HG03439 (cell line): ENCODE measurements at regions not wholly inside any gene's neighbourhood (a gene's known extent, or its start where the extent isn't known, plus 50 kb on each side); places are given as distances from the start of the nearest gene placed in this dataset.
"Not testable (repeated sequence)": the region's sequence is repeated elsewhere in the genome, so short reads cannot be mapped to it uniquely, and the experiment has no call there.

Source experiments
- ATAC-seq: cut with Tn5 transposase; IDR thresholded peaks from one replicate; pipeline ENCODE4 v1.9.1; 2021; ENCODE audit warnings: mild to moderate bottlenecking, moderate library complexity; ENCODE audit not compliant: unreplicated experiment

DNA sequence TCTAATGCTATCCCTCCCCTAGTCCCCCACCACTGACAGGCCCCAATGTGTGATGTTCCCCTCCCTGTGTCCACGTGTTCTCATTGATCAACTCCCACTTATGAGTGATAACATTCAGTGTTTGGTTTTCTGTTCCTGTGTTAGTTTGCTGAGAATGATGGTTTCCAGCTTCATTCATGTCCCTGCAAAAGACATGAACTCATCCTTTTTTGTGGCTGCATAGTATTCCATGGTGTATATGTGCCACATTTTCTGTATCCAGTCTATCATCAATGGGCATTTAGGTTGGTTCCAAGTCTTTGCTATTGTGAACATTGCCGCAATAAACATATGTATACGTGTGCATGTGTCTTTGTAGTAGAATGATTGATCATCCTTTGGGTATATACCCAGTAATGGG lies 153.1 kb downstream of the OR13H1 start:
- not testable (repeated sequence) for ATAC-seq

DNA sequence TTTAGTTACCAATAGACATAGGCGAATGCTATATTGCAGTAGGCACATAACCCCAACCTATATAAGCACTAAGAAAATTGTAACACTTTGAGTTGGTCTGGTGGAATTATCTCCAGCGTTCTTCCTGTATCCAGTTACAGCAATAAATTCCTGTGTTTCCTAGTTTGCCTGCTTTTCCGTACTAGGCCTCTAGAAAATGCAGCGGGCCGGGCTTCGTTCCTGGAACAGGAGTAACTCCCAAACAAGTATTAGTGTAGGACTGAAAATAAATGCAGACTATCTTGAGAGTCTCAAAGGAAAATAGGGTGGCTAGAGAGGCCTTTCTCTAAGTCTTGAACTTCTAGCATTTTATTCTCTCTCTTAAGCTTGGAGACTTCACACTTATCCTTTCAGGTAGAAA lies 159.8 kb downstream of the OR13H1 start:
- no peak for ATAC-seq

GRCh38 chrX:131704136-131704695 lies 160.3 kb downstream of the OR13H1 start:
- ATAC-seq = no peak

DNA sequence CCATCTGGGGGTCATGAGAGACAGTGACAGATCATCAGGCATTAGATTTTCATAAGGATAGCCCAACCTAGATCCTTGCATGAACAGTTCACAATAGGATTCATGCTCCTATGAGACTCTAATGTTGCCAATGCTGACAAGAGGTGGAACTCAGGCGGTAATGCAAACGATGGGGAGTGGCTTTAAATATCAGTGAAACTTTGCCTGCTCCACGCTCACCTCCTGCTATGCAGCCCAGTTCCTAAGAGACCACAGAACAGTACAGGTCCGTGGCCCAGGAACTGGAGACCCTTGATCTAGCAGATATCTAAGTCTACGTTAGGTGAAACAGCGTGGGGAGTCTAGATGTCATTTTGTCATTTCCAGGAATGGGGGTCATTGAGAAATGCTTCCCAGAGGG lies 165.7 kb downstream of the OR13H1 start:
- no peak for ATAC-seq

GRCh38 chrX:131711478-131711867 lies 167.6 kb downstream of the OR13H1 start:
- no peak for ATAC-seq

- ATAC-seq = no peak
Observed at GRCh38 chrX:131723646-131724045, 179.8 kb downstream of the OR13H1 start.

GRCh38 chrX:131724292-131724691 lies 180.4 kb downstream of the OR13H1 start:
- no peak for ATAC-seq

DNA sequence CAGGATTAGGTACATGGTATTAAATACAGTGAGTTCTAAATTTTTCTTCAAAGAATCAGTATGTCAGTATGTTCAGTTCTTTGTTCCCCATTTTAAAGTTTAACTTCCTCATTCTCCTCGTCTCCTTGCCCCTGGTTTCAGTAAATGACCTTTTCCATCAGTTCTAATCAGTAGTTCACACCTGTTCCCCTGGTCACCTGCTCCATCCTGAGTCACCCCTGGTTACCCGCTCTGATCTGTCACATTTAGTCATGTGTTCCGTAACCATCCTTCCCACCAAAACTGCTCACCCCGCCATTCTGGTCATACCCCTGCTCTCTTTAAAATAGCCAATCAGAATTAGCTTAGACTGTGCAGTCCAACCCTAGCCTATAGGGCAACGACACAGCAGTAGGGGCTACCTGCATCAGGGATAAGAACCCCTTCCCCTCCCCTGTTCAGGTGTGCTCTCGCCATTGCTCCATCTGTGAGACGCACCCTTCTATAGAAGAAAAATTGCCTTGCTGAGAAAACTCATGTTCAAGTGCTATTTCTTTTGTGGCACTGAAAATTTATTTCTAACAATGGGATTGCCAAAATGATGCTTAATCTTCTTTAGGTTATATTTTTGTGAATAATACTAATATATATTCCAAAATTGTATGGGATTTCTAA lies 181.3 kb downstream of the OR13H1 start:
- ATAC-seq = no peak

DNA sequence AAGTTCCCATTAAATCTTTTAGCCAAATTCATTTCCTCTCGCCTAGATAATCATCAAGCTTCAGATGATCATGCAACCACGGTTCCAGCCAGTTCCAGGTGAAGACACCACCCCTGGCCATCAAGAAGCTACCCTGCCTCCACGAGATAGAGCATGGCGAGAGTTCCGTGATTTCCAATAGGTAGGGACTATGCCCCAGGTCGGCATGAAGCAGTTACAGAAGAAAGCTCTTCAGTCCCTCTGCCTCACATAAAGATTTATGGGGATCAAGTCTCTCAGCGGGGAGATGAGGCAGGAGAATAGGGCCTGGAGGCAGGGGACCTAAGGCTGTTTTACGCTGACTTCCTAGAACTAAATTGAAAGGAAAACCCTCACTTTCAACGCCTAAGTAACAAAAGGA lies 183.9 kb downstream of the OR13H1 start:
- ATAC-seq = no peak

GRCh38 chrX:131728295-131729145 lies 184.6 kb downstream of the OR13H1 start:
- ATAC-seq = no peak

- ATAC-seq = no peak
Observed at GRCh38 chrX:131729295-131729694, 185.4 kb downstream of the OR13H1 start.

DNA sequence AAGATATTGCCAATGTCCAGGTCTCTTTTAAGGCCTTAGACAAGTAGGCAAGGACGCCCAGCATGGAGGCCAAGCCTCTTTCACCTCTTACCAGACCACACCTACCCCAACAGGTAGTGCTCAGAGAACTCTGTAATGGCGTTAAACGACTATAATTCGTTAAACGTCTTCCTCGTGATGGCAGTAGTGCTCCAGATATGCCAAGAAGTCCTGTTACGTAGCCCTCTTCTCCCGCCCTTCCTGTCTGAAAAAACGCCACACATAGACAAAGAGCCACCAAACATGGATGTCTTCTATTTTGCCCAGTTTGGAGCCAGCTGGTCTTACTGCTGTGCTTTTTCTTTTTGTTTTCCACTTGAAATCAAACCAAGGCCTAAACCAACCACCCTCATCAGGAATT lies 190.7 kb downstream of the OR13H1 start:
- no peak for ATAC-seq

DNA sequence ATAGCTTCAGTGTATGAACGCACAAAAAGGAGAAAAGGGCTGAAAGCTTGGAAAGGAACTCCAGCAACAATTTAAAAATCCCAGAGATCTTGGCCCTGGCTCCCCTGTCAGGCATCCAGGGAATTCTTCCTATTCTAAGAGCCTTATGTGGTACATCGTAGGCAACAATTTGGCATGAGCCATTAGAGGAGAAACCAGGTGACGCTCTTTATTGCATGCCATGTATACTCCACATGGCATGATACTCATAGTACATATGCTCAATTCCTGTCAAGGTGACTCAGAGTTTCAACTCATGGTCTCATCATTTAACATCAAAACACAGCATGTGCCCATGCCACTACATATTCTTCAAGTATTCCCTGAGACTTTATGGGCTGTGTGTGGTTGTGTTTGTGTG lies 191.3 kb downstream of the OR13H1 start:
- no peak for ATAC-seq

GRCh38 chrX:131739823-131740222 lies 195.9 kb downstream of the OR13H1 start:
- no peak for ATAC-seq

DNA sequence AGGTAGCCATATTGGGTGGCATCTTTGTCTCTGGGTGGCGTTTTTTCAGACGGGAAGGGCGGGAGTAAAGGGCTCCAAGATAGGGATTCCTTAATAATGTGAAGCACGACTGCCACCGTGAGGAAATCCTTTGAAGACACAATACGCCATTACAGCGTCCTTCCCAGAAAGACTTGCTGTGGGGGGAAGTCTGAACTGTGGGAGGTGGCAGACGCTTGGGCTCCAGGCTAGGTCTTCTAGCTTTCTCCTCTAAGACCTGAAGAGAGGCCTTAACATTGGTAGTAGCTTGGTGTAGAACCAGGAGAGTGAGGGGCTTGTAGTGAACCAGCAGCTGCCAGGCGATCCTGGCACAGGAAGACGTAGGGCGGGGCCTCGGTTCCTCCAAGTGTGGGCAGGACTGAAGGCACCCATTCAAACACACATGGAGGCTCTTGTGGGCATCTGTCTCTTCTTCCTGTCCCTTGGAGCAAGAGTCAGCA lies 197.3 kb downstream of the OR13H1 start:
- ATAC-seq = no peak

- no peak for ATAC-seq
Observed at GRCh38 chrX:131745942-131746489, 202.1 kb downstream of the OR13H1 start.

- ATAC-seq = no peak
Observed at GRCh38 chrX:131746491-131746968, 202.7 kb downstream of the OR13H1 start.

- no peak for ATAC-seq
Observed at GRCh38 chrX:131747173-131747572, 203.3 kb downstream of the OR13H1 start.

DNA sequence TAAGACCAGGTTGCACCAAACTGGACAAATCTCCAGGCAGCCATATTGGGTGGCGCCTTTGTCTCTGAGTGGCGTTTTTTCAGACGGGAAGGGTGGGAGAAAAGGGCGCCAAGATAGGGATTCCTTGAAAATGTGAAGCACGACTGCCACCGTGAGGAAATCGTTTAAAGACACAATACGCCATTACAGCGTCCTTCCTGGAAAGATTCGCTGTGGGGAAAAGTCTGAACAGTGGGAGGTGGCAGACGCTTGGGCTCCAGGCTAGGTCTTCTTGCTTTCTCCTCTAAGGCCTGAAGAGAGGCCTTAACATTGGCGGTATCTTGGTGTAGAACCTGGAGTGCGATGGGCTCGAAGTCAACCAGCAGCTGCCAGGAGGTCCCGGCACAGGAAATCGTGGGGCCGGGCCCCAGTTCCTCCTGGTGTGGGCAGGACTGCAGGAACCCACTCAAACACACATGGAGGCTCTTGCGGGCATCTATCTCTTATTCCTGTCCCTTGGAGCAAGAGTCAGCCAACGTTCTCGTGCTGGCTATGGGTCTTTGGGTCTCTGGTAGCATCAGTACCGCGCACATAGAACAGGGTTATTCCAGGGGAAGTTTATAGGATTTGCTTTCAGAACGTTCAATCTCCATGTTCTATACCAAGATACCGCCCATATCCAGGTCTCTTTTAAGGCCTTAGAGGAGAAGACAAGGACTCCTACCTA lies 208.8 kb downstream of the OR13H1 start:
- ATAC-seq = no peak

GRCh38 chrX:131762802-131763234 lies 218.9 kb downstream of the OR13H1 start:
- no peak for ATAC-seq

DNA sequence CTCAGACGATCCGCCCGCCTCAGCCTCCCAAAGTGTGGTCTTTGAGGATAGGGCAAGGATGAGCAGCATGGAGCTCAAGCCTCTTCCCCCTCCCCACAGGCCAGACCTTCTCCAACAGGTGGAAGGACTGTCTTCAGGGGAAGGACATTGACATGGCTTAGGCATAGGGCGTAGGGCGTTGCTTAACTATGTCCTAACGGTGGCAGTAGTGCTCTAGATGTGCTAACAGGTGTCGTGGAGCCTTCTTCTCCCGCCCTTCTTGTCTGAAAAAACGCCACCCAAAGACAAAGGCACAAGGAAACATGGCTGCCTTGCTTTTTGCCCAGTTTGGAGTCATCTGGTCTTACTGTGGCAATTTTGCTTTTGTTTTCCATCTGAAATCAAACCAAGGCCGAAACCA lies 219.8 kb downstream of the OR13H1 start:
- ATAC-seq = peak; percentile 61
